SK-N-SH (cell line): ENCODE measurements at regions not wholly inside any gene's neighbourhood (a gene's known extent, or its start where the extent isn't known, plus 50 kb on each side); places are given as distances from the start of the nearest gene placed in this dataset.
A peak's percentile ranks its signal among the peaks of the same experiment; 100 is the strongest.

Experiments
- CTCF ChIA-PET: fragments of 300-600, 350-600 bp; formaldehyde crosslinking; extraction: SDS; loops from one replicate; lab custom pipeline; 2021; lab: Yijun Ruan, JAX
- POLR2A ChIA-PET: fragments of 350-600 bp; sonication (Branson Sonifier 250); formaldehyde crosslinking; extraction: SDS; loops from one replicate; lab custom pipeline; 2020; ENCODE audit warnings: antibody characterized with exemption, inconsistent platforms; lab: Yijun Ruan, JAX
- DNase-seq: peaks from one replicate; pipeline ENCODE4 v3.0.0; 2012
- H2AFZ ChIP-seq: fragments of 200-600 bp; sonication (generic); 2 replicates; pipeline ENCODE4 v1.8.1; 2016; ENCODE audit warnings: antibody characterized with exemption, mild to moderate bottlenecking, low read depth
- H3F3A ChIP-seq: fragments of 200-600 bp; sonication (generic); replicated peaks from 2 replicates; pipeline ENCODE3; 2016; ENCODE audit warnings: antibody characterized with exemption, mild to moderate bottlenecking; ENCODE audit not compliant: insufficient read depth
- H3K27ac ChIP-seq, 2 experiments: fragments of 200-500 bp in 1 of 2; fragments of 200-600 bp in 1 of 2; sonication (Bioruptor generic) in 1 of 2; sonication (generic), shearing (Covaris generic) in 1 of 2; 2 replicates each; pipeline versions ENCODE4 v1.5.1 to v1.6.1; 2014 to 2016; ENCODE audit warnings: low read depth in 2 of 2, inconsistent platforms in 1 of 2, low read length in 1 of 2, mild to moderate bottlenecking in 1 of 2, mixed read lengths in 1 of 2
- H3K27me3 ChIP-seq: fragments of 200-600 bp; sonication (generic), shearing (Covaris generic); 2 replicates; pipeline ENCODE4 v1.6.1; 2016; ENCODE audit warnings: mixed run types; ENCODE audit not compliant: insufficient read depth
- H3K36me3 ChIP-seq, 2 experiments: fragments of 200-500 bp in 1 of 2; fragments of 200-600 bp in 1 of 2; sonication (Bioruptor generic) in 1 of 2; sonication (generic) in 1 of 2; replicated peaks in 1 of 2; 2 replicates each; pipeline versions ENCODE3 to v1.5.1; 2014 to 2016; ENCODE audit warnings: low read length in 1 of 2, mild to moderate bottlenecking in 1 of 2; ENCODE audit not compliant: insufficient read depth in 2 of 2, control insufficient read depth in 1 of 2
- H3K4me1 ChIP-seq, 2 experiments: fragments of 200-500 bp in 1 of 2; fragments of 200-600 bp in 1 of 2; sonication (Bioruptor generic) in 1 of 2; sonication (generic), shearing (Covaris generic) in 1 of 2; 2 replicates each; pipeline versions ENCODE4 v1.5.1 to v1.6.1; 2014 to 2016; ENCODE audit warnings: low read depth in 1 of 2, low read length in 1 of 2, mixed run types in 1 of 2; ENCODE audit not compliant: insufficient read depth in 2 of 2, control insufficient read depth in 1 of 2
- H3K4me2 ChIP-seq: fragments of 200-600 bp; sonication (generic), shearing (Covaris generic); 2 replicates; pipeline ENCODE4 v1.6.1; 2017; ENCODE audit warnings: mixed run types
- H3K4me3 ChIP-seq, 2 experiments: fragments of 200-500 bp in 1 of 2; fragments of 200-600 bp in 1 of 2; sonication (Bioruptor generic) in 1 of 2; sonication (generic), shearing (Covaris generic) in 1 of 2; 2 replicates each; pipeline versions ENCODE4 v1.5.1 to v1.8.1; 2014 to 2016; ENCODE audit warnings: low read depth in 2 of 2, inconsistent platforms in 1 of 2, low read length in 1 of 2, mild to moderate bottlenecking in 1 of 2, mixed read lengths in 1 of 2, moderate library complexity in 1 of 2
- H3K79me2 ChIP-seq: fragments of 200-600 bp; sonication (generic); 2 replicates; pipeline ENCODE4 v1.8.1; 2017; ENCODE audit warnings: mild to moderate bottlenecking; ENCODE audit not compliant: insufficient read depth
- H3K9ac ChIP-seq: fragments of 200-600 bp; sonication (generic); 2 replicates; pipeline ENCODE4 v1.6.1; 2017; ENCODE audit warnings: mixed run types
- H3K9me2 ChIP-seq: fragments of 200-600 bp; sonication (generic); 2 replicates; pipeline ENCODE4 v1.6.1; 2017; ENCODE audit warnings: mixed run types
- H3K9me3 ChIP-seq: fragments of 200-600 bp; sonication (generic); 2 replicates; pipeline ENCODE4 v1.6.1; 2017; ENCODE audit warnings: mixed run types, mild to moderate bottlenecking, moderate library complexity
- H4K20me1 ChIP-seq: fragments of 200-600 bp; sonication (generic); 2 replicates; pipeline ENCODE4 v1.6.1; 2017; ENCODE audit warnings: mild to moderate bottlenecking, mixed run types; ENCODE audit not compliant: insufficient read depth
- CHD2 ChIP-seq: fragments of 150-350 bp; IDR thresholded peaks from 2 replicates; pipeline ENCODE4 v1.6.1; 2018; ENCODE audit warnings: low read length; ENCODE audit not compliant: partially characterized antibody
- CTCF ChIP-seq: fragments of 200-600 bp; sonication (generic); IDR thresholded peaks from 2 replicates; pipeline ENCODE4 v1.6.1; 2017; ENCODE audit warnings: antibody characterized with exemption, mild to moderate bottlenecking, moderate library complexity
- JUND ChIP-seq: IDR thresholded peaks from 2 replicates; pipeline ENCODE4 v1.4.0; 2012
- NFIC ChIP-seq: IDR thresholded peaks from 2 replicates; pipeline ENCODE4 v1.4.0; 2012; ENCODE audit warnings: borderline replicate concordance
- NRF1 ChIP-seq: IDR thresholded peaks from 2 replicates; pipeline ENCODE4 v1.6.1; 2012; ENCODE audit warnings: low read depth, mild to moderate bottlenecking, low read length
- POLR2AphosphoS5 ChIP-seq: IDR thresholded peaks from 2 replicates; pipeline ENCODE4 v1.6.1; 2012; ENCODE audit warnings: low read depth, low read length
- RAD21 ChIP-seq: IDR thresholded peaks from 2 replicates; pipeline ENCODE4 v1.6.1; 2012; ENCODE audit warnings: mild to moderate bottlenecking, low read length
- SMC3 ChIP-seq: IDR thresholded peaks from 2 replicates; pipeline ENCODE4 v1.6.1; 2012; ENCODE audit warnings: low read depth, low read length, improper control_type of control experiment
- USF2 ChIP-seq: fragments of 150-350 bp; IDR thresholded peaks from 2 replicates; pipeline ENCODE4 v1.6.1; 2017; ENCODE audit warnings: antibody characterized with exemption, low read length, low read depth, borderline replicate concordance
- WGBS: methylation state at CpG from one replicate; pipeline ENCODE4 v1.1.6; 2017; ENCODE audit warnings: low lambda C conversion rate; 5-methylcytosine and 5-hydroxymethylcytosine counted together
- TF ChIP-seq, protein P1 (sequence below): fragments of 150-350 bp; IDR thresholded peaks from 2 replicates; pipeline ENCODE4 v1.6.1; 2016; ENCODE audit warnings: mild to moderate bottlenecking, low read depth, low read length
- TF ChIP-seq, protein P2 (sequence below): IDR thresholded peaks from 2 replicates; pipeline ENCODE4 v1.4.0; 2012; ENCODE audit warnings: low read depth, borderline replicate concordance
- TF ChIP-seq, protein P3 (sequence below): IDR thresholded peaks from 2 replicates; pipeline ENCODE4 v1.4.0; 2012; ENCODE audit warnings: low read depth, borderline replicate concordance

GRCh38 chr1:88300752-88301263, 383.3 kb upstream of the PKN2 start (continued):
- no peak for TF ChIP-seq USF2
- TF ChIP-seq, protein P1, sequence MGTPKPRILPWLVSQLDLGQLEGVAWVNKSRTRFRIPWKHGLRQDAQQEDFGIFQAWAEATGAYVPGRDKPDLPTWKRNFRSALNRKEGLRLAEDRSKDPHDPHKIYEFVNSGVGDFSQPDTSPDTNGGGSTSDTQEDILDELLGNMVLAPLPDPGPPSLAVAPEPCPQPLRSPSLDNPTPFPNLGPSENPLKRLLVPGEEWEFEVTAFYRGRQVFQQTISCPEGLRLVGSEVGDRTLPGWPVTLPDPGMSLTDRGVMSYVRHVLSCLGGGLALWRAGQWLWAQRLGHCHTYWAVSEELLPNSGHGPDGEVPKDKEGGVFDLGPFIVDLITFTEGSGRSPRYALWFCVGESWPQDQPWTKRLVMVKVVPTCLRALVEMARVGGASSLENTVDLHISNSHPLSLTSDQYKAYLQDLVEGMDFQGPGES = no peak
- TF ChIP-seq CHD2 = no peak
- no peak for TF ChIP-seq CTCF
- TF ChIP-seq JUND = no peak
- TF ChIP-seq, all 33 proteins: peak for 0

DNA sequence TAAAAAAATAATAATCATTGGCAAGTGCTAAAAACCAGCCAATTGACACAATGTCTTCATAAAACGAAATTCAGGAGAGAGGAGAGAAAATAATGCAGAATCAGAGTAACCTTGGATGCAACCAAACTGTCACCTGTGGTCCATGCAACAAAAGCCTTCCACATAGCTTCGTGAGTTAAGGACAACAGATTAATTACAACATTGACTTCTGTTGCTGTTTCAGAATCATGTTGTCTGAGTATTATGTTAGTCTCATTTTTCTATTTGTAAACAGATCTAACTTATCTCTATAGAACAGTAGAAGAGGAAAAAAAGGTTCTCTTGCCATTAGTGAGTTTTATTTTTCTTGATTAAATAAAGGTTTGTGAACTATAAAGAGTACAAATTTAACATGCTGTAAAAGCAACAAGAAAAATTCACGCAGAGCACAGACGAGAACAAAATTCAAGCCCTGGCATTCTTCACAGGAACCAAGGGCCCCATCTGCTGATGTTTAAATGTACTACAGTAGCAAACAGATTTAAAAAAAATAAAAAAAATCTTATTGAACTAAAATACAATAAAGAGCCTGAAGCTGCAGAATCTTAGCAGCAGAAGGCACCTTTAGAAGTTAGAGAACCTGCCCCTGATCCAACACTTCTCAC, 381.1 kb upstream of the PKN2 start:
- TF ChIP-seq, protein P1 = no peak
- TF ChIP-seq POLR2AphosphoS5 (no peak), CTCF (peak; percentile 76), SMC3 (peak; percentile 63), RAD21 (peak; percentile 66), NRF1 (no peak), NFIC (no peak)
- TF ChIP-seq, protein P2, sequence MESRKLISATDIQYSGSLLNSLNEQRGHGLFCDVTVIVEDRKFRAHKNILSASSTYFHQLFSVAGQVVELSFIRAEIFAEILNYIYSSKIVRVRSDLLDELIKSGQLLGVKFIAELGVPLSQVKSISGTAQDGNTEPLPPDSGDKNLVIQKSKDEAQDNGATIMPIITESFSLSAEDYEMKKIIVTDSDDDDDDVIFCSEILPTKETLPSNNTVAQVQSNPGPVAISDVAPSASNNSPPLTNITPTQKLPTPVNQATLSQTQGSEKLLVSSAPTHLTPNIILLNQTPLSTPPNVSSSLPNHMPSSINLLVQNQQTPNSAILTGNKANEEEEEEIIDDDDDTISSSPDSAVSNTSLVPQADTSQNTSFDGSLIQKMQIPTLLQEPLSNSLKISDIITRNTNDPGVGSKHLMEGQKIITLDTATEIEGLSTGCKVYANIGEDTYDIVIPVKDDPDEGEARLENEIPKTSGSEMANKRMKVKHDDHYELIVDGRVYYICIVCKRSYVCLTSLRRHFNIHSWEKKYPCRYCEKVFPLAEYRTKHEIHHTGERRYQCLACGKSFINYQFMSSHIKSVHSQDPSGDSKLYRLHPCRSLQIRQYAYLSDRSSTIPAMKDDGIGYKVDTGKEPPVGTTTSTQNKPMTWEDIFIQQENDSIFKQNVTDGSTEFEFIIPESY = no peak
- TF ChIP-seq, protein P3, sequence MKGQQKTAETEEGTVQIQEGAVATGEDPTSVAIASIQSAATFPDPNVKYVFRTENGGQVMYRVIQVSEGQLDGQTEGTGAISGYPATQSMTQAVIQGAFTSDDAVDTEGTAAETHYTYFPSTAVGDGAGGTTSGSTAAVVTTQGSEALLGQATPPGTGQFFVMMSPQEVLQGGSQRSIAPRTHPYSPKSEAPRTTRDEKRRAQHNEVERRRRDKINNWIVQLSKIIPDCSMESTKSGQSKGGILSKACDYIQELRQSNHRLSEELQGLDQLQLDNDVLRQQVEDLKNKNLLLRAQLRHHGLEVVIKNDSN = no peak
- TF ChIP-seq, all 33 proteins: peak for 3
- Histone ChIP-seq H3K4me1 (no peaks in the 10 kb centered on the region), H3K36me3 (no peaks in the 10 kb centered on the region), H3K9me2 (0 out of 2 replicates have a peak, but pooled peaks cover 2% of the 10 kb centered on the region), H2AFZ (no peak overlapping the region), H3K4me3 (no peak overlapping the region), H3K4me2 (no peak overlapping the region), H3K27me3 (no peaks in the 10 kb centered on the region), H3K27ac (no peak overlapping the region), H3F3A (peaks cover 3% of the 10 kb centered on the region), H3K9me3 (no peaks in the 10 kb centered on the region), H4K20me1 (no peaks in the 10 kb centered on the region), H3K79me2 (no peaks in the 10 kb centered on the region), H3K9ac (no peak overlapping the region)
- ChIA-PET CTCF (interaction anchor here (0.6 to 1.3 kb wide), 4 partner anchors 94 to 194 kb away, joined by 3 read pairs; no protein-coding TSS in a partner anchor), POLR2A (no interaction called here)
- WGBS = 0% methylated on average over 4 of the region's 4 CpGs
- no peak for DNase-seq
